GM13977 (cell line): ENCODE measurements at regions not wholly inside any gene's neighbourhood (a gene's known extent, or its start where the extent isn't known, plus 50 kb on each side); places are given as distances from the start of the nearest gene placed in this dataset.

Experiments
- DNase-seq: peaks from one replicate; pipeline ENCODE4 v3.0.0; 2012; ENCODE audit warnings: low spot score
- in situ Hi-C: fragments of 300-500 bp; cut with MboI; formaldehyde crosslinking; loops from one replicate; pipeline ENCODE4 v1.12.0; 2022; ENCODE audit warnings: low sequenced_read_pairs, low pct_unique_long_range_greater_than_20kb, mixed read lengths, inconsistent platforms; ENCODE audit not compliant: unreplicated experiment
- TF ChIP-seq, protein P1 (sequence below): IDR thresholded peaks from 2 replicates; pipeline ENCODE4 v1.5.1; 2012; ENCODE audit warnings: mild to moderate bottlenecking, control low read depth; ENCODE audit not compliant: insufficient read depth; ENCODE audit errors: extremely low read depth, missing control alignments

DNA sequence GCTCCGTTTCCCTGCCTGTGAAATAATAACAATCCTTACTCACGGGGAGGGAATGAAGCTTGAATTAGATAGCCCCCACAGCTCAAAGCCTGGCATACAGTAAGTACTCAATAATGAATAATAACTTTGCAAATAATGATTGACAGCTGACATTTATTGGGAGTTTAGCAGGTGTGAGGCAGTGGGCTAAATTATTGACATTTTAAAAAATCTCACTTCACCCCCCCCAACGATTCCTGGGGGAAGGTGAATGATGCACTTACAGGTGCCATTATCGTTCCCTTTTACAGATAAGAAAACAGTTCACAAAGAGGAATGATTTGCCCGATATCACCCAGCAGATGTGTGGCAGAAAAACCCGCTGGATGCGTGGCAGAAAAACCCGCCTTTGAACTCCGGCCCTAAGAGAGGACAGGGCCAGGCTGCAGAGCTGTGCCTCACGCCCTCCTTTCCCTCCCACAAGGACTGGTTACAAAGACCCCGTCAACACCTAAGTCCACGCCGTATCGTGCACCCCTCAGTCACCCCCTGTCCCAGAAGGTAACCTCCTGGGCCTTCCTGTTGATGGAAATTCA, 114.2 kb upstream of the PTPN1 start:
- TF ChIP-seq, protein P1, sequence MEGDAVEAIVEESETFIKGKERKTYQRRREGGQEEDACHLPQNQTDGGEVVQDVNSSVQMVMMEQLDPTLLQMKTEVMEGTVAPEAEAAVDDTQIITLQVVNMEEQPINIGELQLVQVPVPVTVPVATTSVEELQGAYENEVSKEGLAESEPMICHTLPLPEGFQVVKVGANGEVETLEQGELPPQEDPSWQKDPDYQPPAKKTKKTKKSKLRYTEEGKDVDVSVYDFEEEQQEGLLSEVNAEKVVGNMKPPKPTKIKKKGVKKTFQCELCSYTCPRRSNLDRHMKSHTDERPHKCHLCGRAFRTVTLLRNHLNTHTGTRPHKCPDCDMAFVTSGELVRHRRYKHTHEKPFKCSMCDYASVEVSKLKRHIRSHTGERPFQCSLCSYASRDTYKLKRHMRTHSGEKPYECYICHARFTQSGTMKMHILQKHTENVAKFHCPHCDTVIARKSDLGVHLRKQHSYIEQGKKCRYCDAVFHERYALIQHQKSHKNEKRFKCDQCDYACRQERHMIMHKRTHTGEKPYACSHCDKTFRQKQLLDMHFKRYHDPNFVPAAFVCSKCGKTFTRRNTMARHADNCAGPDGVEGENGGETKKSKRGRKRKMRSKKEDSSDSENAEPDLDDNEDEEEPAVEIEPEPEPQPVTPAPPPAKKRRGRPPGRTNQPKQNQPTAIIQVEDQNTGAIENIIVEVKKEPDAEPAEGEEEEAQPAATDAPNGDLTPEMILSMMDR = no peak
- in situ Hi-C loops = no loop called here
- DNase-seq = no peak

DNA sequence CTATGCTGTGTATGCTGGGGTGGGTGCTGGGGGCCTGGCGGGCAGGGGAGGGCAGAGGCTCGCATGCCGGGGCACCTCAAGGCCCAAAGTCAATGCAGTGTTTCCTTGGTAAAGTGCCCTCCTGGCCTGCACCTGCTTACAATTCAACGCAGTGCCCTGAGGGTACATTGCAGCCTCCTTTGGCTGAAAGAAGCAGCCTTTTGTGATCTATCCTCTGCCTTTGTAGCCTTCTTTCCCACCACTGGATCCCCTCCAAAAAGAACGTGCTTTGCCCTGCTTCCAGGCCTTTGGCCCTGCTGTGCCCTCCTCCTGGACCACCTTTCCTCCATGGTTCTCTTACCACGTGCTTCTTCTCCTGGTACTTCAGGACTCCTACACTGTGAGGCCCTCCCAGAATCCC, 113.6 kb upstream of the PTPN1 start:
- in situ Hi-C loops = no loop called here
- TF ChIP-seq, protein P1 = no peak
- no peak for DNase-seq

DNA sequence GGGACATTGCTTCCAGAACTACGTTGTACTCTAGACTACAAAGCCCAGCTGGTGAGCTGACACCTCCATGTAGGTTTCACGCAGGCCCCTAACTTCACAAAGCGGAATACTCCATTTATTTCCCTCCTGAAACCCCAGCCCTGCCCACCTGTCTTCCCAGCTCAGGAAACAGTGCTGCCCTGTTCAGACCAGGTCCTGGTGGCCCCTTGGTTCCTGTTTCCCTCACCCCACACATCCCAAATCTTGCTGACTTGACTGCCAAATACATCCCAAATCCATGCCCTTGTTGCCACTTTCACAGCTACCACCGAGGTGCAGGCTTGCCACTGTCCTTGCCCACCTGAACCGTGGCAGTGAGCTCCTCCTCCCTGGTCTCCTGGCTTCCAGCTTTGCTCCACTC, 113.1 kb upstream of the PTPN1 start:
- DNase-seq = no peak
- in situ Hi-C loops = no loop called here
- TF ChIP-seq, protein P1 = no peak

DNA sequence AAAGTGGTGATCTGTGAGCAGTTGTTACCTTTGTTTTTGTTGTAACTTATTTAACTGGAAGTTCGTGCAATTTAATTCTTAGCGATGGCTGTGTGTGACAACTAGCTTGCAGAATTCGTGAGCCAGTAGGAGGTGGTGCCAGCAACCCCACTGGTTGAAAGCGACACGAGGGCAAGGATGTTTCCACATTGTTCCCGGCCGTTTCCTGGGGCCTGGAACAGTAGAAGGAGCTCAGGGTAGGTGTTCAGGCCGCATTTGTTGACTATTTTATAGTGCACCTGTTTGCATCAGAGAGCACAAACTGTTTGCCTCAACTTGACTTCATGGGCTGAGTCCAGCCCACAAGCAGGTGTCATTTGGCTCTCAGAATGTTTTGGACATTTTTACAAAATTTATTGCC, 112.1 kb upstream of the PTPN1 start:
- DNase-seq = no peak
- TF ChIP-seq, protein P1 = no peak
- in situ Hi-C loops = no loop called here

DNA sequence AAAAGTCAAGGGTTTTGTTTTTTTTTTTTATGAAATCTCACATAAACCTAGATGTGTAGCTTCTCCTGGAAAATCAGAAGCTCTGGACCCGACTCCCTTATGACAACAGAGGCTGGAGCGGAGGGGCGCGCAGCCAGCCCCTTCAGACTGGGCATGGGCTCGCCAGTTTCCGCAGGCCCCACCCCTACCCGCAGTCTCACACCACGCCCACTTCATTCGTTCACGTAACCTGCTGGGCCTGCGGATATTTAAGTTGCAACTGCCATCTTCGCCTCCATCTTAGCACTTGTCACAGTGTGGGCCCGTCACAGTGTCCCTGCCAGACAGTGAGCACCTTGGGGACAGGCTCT, 111.7 kb upstream of the PTPN1 start:
- no peak for DNase-seq
- TF ChIP-seq, protein P1 = no peak
- in situ Hi-C loops = no loop called here

DNA sequence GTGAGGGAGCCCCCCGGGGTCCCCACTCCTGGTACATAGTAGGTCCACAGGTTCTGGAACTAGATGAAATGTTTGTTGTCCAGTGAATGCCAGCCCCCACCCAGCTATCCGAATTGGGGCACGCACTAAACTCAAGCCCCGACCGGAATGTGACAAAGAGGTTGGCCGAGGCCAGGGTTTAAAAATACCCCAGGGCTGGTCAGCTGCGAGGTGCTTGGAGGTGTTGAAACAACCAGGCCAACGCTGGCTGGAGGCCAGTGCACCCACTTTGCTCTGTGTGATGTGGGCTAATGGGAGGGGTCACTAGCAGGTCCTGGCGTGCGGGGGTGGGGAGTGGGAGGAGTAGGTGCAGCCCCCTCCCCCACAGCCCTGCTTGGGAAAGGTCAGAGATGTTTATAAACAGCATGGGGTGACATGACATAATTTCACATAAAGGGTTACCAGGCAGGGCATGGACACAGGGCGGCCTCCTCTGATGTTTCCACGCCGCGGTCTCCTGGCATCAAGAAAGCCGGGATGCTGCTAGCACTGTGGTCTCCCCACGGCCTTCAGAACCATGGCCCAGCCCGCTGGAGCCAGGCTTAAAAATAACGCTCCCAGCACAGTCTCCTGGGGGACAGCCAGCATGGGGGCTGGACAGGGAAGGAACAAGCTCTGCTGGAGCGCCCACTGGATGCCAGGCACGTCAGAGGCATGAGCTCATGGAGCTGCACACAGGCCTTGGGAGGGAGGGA, 111.2 kb upstream of the PTPN1 start:
- TF ChIP-seq, protein P1 = no peak
- no peak for DNase-seq
- in situ Hi-C loops = no loop called here

DNA sequence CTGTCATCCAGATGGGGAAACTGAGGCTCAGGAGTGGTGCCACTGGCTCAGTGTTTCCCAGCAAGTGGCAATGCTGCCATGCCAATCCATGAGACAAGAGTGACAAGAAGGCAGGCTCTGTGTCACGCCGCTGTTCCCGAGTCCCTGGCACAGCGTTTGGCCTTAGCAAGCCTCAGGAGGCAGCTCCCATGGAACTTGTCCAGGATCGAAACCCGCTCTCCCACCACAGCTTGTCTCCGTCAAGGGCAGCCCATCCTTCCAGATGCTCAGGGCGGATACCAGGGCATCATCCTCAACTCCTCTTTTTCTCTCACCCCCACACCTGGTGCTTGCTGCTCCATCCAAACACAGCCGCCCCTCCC, 110.6 kb upstream of the PTPN1 start:
- in situ Hi-C loops = no loop called here
- TF ChIP-seq, protein P1 = no peak

More for the DNA sequence above, 110.6 kb upstream of the PTPN1 start:
- DNase-seq = no peak
